Kidney epithelial cell (primary cell): ENCODE measurements at regions not wholly inside any gene's neighbourhood (a gene's known extent, or its start where the extent isn't known, plus 50 kb on each side); places are given as distances from the start of the nearest gene placed in this dataset.

Experiments used
- DNase-seq: peaks from one replicate; pipeline ENCODE4 v3.0.0-alpha.2; 2010; ENCODE audit warnings: low read depth
- H3K27me3 ChIP-seq: 2 replicates; pipeline ENCODE4 v1.6.0; 2011; ENCODE audit warnings: low read length; ENCODE audit not compliant: control insufficient read depth, insufficient read depth
- H3K36me3 ChIP-seq: 2 replicates; pipeline ENCODE4 v1.5.1; 2011; ENCODE audit warnings: low read length; ENCODE audit not compliant: control insufficient read depth, insufficient read depth
- H3K4me3 ChIP-seq: 2 replicates; pipeline ENCODE4 v1.5.1; 2011; ENCODE audit warnings: low read depth, mild to moderate bottlenecking, control low read depth, low read length
- CTCF ChIP-seq: IDR thresholded peaks from 2 replicates; pipeline ENCODE4 v1.5.1; 2011; ENCODE audit warnings: mild to moderate bottlenecking, moderate library complexity, low read length, control low read depth, inconsistent platforms; ENCODE audit not compliant: insufficient read depth, poor library complexity, severe bottlenecking

- no peaks in the 10 kb centered on the region for H3K27me3 ChIP-seq
- no peaks in the 10 kb centered on the region for H3K36me3 ChIP-seq
- no peak for TF ChIP-seq CTCF
- H3K4me3 ChIP-seq = no peak overlapping the region
- no peak for DNase-seq
Observed at GRCh38 chr1:221190249-221190648, 311.0 kb downstream of the HLX start.

GRCh38 chr1:221192055-221192454 lies 312.8 kb downstream of the HLX start:
- TF ChIP-seq CTCF = no peak

GRCh38 chr1:221200464-221200863 lies 321.2 kb downstream of the HLX start:
- no peak for TF ChIP-seq CTCF
- no peaks in the 10 kb centered on the region for H3K27me3 ChIP-seq
- no peak for DNase-seq
- H3K36me3 ChIP-seq = no peaks in the 10 kb centered on the region
- H3K4me3 ChIP-seq = no peak overlapping the region

More at GRCh38 chr1:221192055-221192454, 312.8 kb downstream of the HLX start:
- H3K4me3 ChIP-seq = no peak overlapping the region
- DNase-seq = no peak
- H3K36me3 ChIP-seq = no peaks in the 10 kb centered on the region
- no peaks in the 10 kb centered on the region for H3K27me3 ChIP-seq

GRCh38 chr1:221201773-221202172 lies 322.5 kb downstream of the HLX start:
- Histone ChIP-seq H3K27me3 (no peaks in the 10 kb centered on the region), H3K4me3 (no peak overlapping the region), H3K36me3 (no peaks in the 10 kb centered on the region)
- TF ChIP-seq CTCF = no peak
- no peak for DNase-seq

- Histone ChIP-seq H3K4me3 (no peak overlapping the region), H3K36me3 (no peaks in the 10 kb centered on the region), H3K27me3 (no peaks in the 10 kb centered on the region)
- peak; percentile 29 for DNase-seq
- peak; percentile 90 for TF ChIP-seq CTCF
Observed at GRCh38 chr1:221203224-221204054, 324.2 kb downstream of the HLX start.
